ENCODE measurements at regions not wholly inside any gene's neighbourhood (a gene's known extent, or its start where the extent isn't known, plus 50 kb on each side); places are given as distances from the start of the nearest gene placed in this dataset.

DNA sequence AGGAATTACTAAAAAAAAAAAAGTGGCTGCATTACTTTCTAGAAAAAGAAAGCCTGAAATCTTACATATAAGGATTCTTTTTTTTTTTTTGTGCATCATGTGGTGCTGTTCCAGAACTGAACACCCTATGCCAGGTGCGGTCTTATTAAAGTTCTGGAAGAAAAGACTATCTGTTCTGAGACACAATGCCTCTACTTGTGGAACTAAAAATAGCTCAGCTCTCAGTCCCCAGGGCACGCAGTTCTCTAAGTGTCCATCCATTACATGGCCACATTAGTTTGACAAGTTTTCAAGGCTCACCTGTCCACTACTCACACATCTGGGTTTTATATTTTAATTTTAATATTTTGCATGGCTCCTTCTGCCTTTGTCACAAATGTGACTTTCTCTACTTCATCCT lies 126.6 kb upstream of the ADAMTS9 start:
- no peak for DNase-seq (ENCODE audit: low read depth)
- TF ChIP-seq CTCF (IDR thresholded peaks at IDR 0.05; ENCODE audit: insufficient read depth, low read depth, low read length, missing control alignments), result no peak
- H3K4me3 ChIP-seq (ENCODE audit: low read length), result no peak overlapping the region

- no peak overlapping the region for H3K4me3 ChIP-seq (ENCODE audit: low read length)
- DNase-seq (ENCODE audit: low read depth), result no peak
Measured at GRCh38 chr3:64813326-64813725, 125.5 kb upstream of the ADAMTS9 start.

DNA sequence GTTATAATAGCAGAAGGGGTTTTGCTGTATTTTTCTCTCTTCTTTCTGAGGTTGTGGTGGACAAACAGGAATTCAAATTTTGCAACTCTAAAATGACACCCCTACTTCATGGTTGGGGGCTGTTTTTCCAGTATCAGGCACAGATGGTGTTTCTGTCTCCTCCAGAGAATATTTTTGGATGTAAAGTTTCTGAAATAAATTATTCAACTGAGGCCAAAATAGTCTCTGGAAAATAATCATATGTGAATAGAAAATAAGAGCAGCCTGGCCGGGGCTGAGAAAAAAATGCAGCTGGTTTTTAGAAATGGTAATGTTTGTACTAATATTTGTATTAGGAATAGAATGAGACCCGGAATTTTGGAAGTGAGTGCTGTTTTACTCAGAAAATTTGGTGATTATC lies 121.3 kb upstream of the ADAMTS9 start:
- TF ChIP-seq CTCF (IDR thresholded peaks at IDR 0.05; ENCODE audit: insufficient read depth, low read depth, low read length, missing control alignments), result no peak
- H3K4me3 ChIP-seq (ENCODE audit: low read length), result no peak overlapping the region
- no peak for DNase-seq (ENCODE audit: low read depth)

More at GRCh38 chr3:64813326-64813725, 125.5 kb upstream of the ADAMTS9 start:
- TF ChIP-seq CTCF (IDR thresholded peaks at IDR 0.05; ENCODE audit: insufficient read depth, low read depth, low read length, missing control alignments), result no peak

DNA sequence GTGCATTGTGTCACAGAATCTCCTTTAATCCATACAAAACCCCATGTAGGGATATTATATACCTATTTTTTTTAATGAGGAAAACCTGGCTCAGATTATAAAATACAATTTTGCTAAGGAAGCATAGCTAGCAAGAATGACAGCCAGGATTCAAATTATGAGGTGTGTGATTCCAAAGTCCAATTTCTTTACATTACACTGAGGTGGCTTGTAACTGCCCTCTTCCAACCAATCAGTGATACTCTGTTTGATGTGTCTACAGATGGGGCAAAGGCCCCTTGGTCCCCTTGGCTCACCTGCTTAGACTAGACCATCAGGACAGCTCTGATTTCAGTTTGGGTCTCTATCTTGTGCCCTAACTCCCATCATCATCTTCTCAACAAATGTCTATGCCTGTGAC lies 120.3 kb upstream of the ADAMTS9 start:
- no peak for TF ChIP-seq CTCF (IDR thresholded peaks at IDR 0.05; ENCODE audit: insufficient read depth, low read depth, low read length, missing control alignments)
- no peak overlapping the region for H3K4me3 ChIP-seq (ENCODE audit: low read length)

DNA sequence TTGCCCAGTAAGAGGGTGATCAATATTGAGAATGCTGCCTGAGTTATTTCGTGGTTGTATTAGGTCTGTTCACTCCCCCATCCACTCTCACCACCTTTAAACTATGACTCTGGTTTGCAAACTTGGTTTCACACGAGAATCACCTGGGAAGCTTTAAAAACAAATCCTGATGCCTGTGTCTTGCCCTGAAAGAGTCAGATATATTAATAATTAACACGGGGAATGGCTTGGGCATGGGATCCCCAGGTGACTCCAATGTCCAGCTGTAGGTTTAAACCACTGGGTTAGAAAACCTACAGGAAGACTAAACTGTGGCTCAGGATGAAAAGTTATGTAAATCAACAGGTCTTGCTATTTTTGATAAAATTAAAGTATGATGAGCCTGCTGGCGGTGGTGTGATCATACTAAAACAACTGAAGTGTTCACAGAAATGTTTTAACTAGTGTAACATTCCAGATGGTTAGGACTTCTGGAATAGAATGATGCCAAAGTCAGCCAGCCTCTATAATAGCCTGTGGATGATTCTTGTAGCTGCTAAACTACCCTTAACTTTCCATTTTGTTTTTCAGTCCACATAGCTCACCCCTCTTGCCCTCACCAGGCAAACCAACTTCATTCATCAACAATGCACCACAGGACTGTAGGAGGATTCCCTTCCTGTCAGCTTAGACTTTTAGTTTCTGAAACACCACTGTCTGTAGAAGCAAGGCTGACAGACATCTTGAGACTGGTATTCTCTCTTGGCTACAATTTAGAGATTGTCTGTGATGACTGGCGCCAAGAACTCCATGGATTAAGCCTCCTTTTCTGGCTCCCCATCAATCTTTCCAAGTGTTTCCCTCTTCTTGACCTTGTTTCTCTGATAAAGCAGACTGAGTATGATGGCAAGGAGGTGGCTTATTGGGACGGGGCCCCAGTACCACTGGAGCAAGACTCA lies 119.1 kb upstream of the ADAMTS9 start:
- DNase-seq (ENCODE audit: low read depth), result no peak
- no peak for TF ChIP-seq CTCF (IDR thresholded peaks at IDR 0.05; ENCODE audit: insufficient read depth, low read depth, low read length, missing control alignments)

More for the DNA sequence above, 120.3 kb upstream of the ADAMTS9 start:
- DNase-seq (ENCODE audit: low read depth), result no peak

GRCh38 chr3:64805978-64806377 lies 118.2 kb upstream of the ADAMTS9 start:
- no peak overlapping the region for H3K4me3 ChIP-seq (ENCODE audit: low read length)
- no peak for TF ChIP-seq CTCF (IDR thresholded peaks at IDR 0.05; ENCODE audit: insufficient read depth, low read depth, low read length, missing control alignments)
- no peak for DNase-seq (ENCODE audit: low read depth)

More for the DNA sequence above, 119.1 kb upstream of the ADAMTS9 start:
- no peak overlapping the region for H3K4me3 ChIP-seq (ENCODE audit: low read length)
